ENCODE measurements at regions not wholly inside any gene's neighbourhood (a gene's known extent, or its start where the extent isn't known, plus 50 kb on each side); places are given as distances from the start of the nearest gene placed in this dataset.
"Not testable (repeated sequence)": the region's sequence is repeated elsewhere in the genome, so short reads cannot be mapped to it uniquely, and the experiment has no call there.

DNA sequence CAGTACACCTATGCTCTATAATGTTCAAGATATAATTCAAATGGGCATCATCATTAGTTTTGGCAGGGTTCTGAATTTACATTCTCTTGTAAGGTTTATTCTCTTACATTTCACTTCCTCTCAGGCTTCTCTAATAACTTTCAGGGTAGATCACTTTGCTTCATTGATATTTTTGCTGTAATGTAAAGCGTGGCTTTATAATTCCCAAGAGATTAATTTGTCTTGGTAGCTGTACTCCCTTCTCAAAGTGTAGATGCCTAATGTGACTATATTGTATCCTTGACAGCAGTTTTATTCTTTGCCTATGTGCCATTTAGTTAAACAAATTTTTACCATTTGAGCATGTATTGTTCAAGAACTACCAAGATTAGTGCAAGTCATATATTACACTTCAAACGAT lies 889.1 kb downstream of the TAF11L14 start:
- DNase-seq, result no peak
- H3K4me3 ChIP-seq, result no peak overlapping the region
- H3K4me1 ChIP-seq, result no peaks in the 10 kb centered on the region
- TF ChIP-seq, protein P1, sequence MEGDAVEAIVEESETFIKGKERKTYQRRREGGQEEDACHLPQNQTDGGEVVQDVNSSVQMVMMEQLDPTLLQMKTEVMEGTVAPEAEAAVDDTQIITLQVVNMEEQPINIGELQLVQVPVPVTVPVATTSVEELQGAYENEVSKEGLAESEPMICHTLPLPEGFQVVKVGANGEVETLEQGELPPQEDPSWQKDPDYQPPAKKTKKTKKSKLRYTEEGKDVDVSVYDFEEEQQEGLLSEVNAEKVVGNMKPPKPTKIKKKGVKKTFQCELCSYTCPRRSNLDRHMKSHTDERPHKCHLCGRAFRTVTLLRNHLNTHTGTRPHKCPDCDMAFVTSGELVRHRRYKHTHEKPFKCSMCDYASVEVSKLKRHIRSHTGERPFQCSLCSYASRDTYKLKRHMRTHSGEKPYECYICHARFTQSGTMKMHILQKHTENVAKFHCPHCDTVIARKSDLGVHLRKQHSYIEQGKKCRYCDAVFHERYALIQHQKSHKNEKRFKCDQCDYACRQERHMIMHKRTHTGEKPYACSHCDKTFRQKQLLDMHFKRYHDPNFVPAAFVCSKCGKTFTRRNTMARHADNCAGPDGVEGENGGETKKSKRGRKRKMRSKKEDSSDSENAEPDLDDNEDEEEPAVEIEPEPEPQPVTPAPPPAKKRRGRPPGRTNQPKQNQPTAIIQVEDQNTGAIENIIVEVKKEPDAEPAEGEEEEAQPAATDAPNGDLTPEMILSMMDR (IDR thresholded peaks at IDR 0.05; ENCODE audit: borderline replicate concordance), result no peak
- intact Hi-C loops (cut with micrococcal nuclease), result no loop called here
- no peaks in the 10 kb centered on the region for H3K27me3 ChIP-seq (ENCODE audit: low read depth)
- H3K27ac ChIP-seq (replicated peaks), result no peak overlapping the region
- peaks cover 25% of the 10 kb centered on the region for H3K9me3 ChIP-seq (replicated peaks)
- no peaks in the 10 kb centered on the region for H3K36me3 ChIP-seq

DNA sequence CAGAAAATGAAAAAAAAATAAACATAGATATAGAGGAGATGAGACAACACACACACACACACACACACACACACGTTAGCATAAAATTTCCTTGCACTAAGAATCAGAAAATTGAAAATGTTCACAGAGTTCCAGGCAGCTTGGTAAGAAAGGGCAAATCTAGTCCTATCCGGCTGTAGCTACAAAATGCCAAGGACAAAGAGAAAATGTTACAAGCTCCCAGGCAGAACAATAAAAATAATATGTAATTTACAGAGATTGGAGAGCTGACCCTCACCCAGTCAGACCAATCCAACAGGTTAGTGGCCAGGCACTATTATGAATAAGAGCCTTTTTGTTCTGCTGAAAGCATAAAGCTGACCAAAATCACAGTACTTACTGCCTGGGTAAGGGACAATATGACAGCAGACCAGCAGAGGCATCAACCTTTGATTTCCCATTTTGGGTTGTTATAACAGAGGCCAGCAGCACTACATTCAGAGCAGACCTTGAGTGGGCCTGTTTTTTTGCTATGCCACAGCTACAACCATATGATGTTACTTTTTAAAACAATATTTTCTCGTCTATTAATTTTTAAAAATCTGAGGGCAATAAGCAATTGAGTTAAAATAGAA lies 892.6 kb downstream of the TAF11L14 start:
- Histone ChIP-seq H3K4me1 (no peaks in the 10 kb centered on the region), H3K27me3 (ENCODE audit: low read depth) (no peaks in the 10 kb centered on the region), H3K4me3 (no peak overlapping the region), H3K36me3 (no peaks in the 10 kb centered on the region), H3K27ac (replicated peaks) (no peak overlapping the region), H3K9me3 (replicated peaks) (peaks cover under 1% of the 10 kb centered on the region)
- intact Hi-C loops (cut with micrococcal nuclease), result no loop called here
- TF ChIP-seq, protein P1 (IDR thresholded peaks at IDR 0.05; ENCODE audit: borderline replicate concordance), result no peak
- no peak for DNase-seq

DNA sequence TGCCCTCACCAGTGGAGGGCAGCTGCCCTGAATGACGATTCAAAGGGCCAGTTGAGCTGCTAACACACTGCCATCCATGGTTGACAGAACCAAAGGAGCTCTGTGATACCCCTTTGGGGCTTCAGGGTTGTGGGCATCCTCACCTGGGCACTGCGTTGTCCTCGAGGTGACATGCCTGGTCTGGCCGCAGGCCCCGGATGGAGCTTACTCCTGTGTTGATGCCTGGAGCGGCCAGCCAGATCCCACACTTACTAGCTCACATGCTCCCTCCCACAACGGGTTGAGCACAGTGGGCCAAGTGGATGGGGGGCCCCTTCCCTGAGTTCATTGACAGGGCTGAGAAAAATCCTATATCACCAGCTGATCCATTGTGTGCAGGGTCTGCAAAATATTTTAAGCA lies 898.9 kb downstream of the TAF11L14 start:
- Histone ChIP-seq H3K36me3 (no peaks in the 10 kb centered on the region), H3K27ac (replicated peaks) (no peak overlapping the region), H3K27me3 (ENCODE audit: low read depth) (no peaks in the 10 kb centered on the region), H3K4me1 (no peaks in the 10 kb centered on the region), H3K9me3 (replicated peaks) (peaks cover 11% of the 10 kb centered on the region), H3K4me3 (no peak overlapping the region)
- intact Hi-C loops (cut with micrococcal nuclease), result no loop called here
- TF ChIP-seq, protein P1 (IDR thresholded peaks at IDR 0.05; ENCODE audit: borderline replicate concordance), result no peak
- no peak for DNase-seq

DNA sequence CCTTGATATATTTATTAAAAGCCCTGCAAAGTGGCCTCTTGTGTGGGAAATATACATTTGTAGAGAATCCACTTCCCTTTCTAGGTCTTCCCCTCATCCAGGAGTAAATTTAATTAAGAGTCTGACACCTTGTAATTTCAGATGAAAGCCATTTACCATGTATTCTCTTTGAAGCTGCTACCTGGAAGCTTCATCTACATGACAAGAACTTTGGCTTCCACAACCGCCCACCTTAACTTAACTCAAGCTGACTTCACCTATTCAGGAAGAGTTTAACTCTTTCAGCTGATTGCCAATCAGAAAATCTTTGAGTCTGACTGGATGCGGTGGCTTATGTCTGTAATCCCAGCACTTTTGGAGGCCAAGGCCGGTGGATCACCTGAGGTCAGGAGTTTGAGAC lies 899.9 kb downstream of the TAF11L14 start:
- Histone ChIP-seq H3K4me1 (no peaks in the 10 kb centered on the region), H3K27ac (replicated peaks) (no peak overlapping the region), H3K4me3 (no peak overlapping the region), H3K9me3 (replicated peaks) (peaks cover 11% of the 10 kb centered on the region), H3K36me3 (no peaks in the 10 kb centered on the region), H3K27me3 (ENCODE audit: low read depth) (no peaks in the 10 kb centered on the region)
- intact Hi-C loops (cut with micrococcal nuclease), result no loop called here
- TF ChIP-seq, protein P1 (IDR thresholded peaks at IDR 0.05; ENCODE audit: borderline replicate concordance), result no peak
- DNase-seq, result no peak

DNA sequence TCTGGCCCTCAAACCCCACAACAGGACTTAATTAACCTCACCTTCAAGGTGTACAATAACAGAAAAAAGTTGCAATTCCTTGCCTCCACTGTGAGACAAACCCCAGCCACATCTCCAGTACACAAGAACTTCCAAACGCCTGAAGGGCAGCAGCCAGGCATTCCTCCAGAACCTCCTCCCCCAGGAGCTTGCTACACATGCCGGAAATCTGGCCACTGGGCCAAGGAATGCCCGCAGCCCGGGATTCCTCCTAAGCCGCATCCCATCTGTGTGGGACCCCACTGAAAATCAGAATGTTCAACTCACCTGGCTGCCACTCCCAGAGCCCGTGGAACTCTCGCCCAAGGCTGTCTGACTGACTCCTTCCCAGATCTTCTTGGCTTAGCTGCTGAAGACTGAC lies 901.5 kb downstream of the TAF11L14 start:
- DNase-seq, H3K4me1 ChIP-seq: not testable (repeated sequence)

DNA sequence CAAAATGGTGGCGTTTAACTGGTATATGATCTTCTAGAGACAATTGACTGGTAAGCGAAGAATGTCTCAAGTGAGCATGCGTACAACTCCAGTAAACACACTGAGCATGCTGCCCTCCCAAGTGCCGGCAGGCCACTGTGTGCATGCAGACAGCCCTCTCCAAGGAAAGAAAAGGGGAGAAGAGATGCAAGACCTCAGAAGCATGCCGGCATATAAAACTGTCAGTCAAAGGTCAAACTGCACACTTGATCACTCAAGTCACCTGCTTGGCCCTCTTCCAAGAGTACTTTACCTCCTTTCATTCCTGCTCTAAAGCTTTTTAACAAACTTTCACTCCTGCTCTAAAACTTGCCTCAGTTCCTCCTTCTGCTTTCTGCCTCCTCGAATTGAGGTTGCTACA lies 910.2 kb downstream of the TAF11L14 start:
- no peaks in the 10 kb centered on the region for H3K27me3 ChIP-seq (ENCODE audit: low read depth)
- TF ChIP-seq, protein P1 (IDR thresholded peaks at IDR 0.05; ENCODE audit: borderline replicate concordance), result no peak
- H3K9me3 ChIP-seq (replicated peaks), result peaks cover 25% of the 10 kb centered on the region
- intact Hi-C loops (cut with micrococcal nuclease), result no loop called here
- no peak for DNase-seq
- H3K4me3 ChIP-seq, result no peak overlapping the region
- no peaks in the 10 kb centered on the region for H3K36me3 ChIP-seq
- H3K27ac ChIP-seq (replicated peaks), result no peak overlapping the region
- no peaks in the 10 kb centered on the region for H3K4me1 ChIP-seq

More for the DNA sequence above, 901.5 kb downstream of the TAF11L14 start:
- H3K4me3 ChIP-seq; H3K27ac ChIP-seq (replicated peaks); H3K27me3 ChIP-seq (ENCODE audit: low read depth); H3K36me3 ChIP-seq; intact Hi-C loops (cut with micrococcal nuclease): not testable (repeated sequence)
- peaks cover 11% of the 10 kb centered on the region for H3K9me3 ChIP-seq (replicated peaks)

Measured in left ventricle myocardium inferior (tissue), 1 donor.